ENCODE measurements at regions not wholly inside any gene's neighbourhood (a gene's known extent, or its start where the extent isn't known, plus 50 kb on each side); places are given as distances from the start of the nearest gene placed in this dataset.
A peak's percentile ranks its signal among the peaks of the same experiment; 100 is the strongest.

DNA sequence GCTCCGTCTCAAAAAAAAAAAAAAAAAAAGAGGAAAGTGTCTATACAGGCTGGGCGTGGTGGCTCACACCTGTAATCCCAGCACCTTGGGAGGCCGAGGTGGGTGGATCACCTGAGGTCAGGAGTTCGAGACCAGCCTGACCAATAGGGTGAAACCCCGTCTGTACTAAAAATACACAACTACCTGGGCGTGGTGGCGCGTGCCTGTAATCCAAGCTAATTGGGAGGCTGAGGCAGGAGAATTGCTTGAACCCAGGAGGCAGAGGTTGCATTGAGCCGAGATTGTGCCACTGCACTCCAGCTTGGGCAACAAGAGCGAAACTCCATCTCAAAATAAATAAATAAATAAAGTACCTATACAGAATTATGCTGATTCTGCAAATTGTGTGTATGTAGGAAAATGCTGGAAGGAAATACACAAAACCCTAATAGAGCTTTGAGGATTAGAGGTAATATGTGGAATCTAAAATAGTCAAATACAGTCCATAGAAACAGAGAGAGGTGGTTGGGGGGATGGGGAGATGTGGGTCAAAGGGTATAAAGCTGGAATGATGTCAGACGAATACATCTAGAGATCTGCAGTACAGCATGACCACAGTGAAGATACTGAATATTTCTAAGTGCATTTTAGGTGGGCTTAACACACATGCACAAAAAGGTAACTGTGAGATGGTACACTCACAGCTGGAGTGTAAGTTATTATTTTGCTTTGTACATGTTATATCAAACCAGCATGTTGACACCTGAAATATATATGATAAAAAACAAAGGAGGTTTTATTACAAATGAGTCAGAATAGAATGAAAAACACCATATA, 174.5 kb upstream of the KLF14 start:
- POLR2A ChIA-PET, result no interaction called here
- DNase-seq (ENCODE audit: low read depth, low spot score) (no peak), FAIRE-seq (no peak)
- CTCF ChIA-PET, result interaction anchor here (13.7 kb wide), 1 partner anchor 12 kb away, joined by 160 read pairs; no protein-coding TSS in a partner anchor
- H3K4me3 ChIP-seq (replicated peaks in 1 of 3; ENCODE audit: insufficient read depth in 1 of 3, low read depth in 1 of 3, low read length in 3 of 3), result peak overlapping the region in 1 of 3 experiments; percentile 99
- H3K27me3 ChIP-seq (ENCODE audit: control insufficient read depth in 2 of 2, insufficient read depth in 2 of 2, low read length in 2 of 2), result no peaks in the 10 kb centered on the region
- no peak overlapping the region for H2AFZ ChIP-seq (ENCODE audit: low read depth, low read length)
- H4K20me1 ChIP-seq (replicated peaks; ENCODE audit: control insufficient read depth, extremely low read depth, insufficient read depth, low read length), result no peaks in the 10 kb centered on the region
- peak overlapping the region; percentile 100 for H3K9ac ChIP-seq (replicated peaks; ENCODE audit: extremely low read depth, insufficient read depth, low read length)
- peak overlapping the region; percentile 100 for H3K27ac ChIP-seq (ENCODE audit: insufficient read depth, low read depth, low read length)
- no peaks in the 10 kb centered on the region for H3K9me1 ChIP-seq (replicated peaks; ENCODE audit: control insufficient read depth, extremely low read depth, insufficient read depth, low read length)
- no peaks in the 10 kb centered on the region for H3K9me3 ChIP-seq (replicated peaks; ENCODE audit: control insufficient read depth, insufficient read depth, low read length)
- intact Hi-C loops (cut with micrococcal nuclease), result no loop called here
- dilution Hi-C loops (cut with MboI; ENCODE audit: extremely low pct_ligation_motif_present, low sequenced_read_pairs), result no loop called here
- H3K79me2 ChIP-seq (ENCODE audit: control insufficient read depth, insufficient read depth, low read length), result peaks cover 82% of the 10 kb centered on the region
- no TSS peak for BruUV-seq (replicated peaks)
- H3K36me3 ChIP-seq (ENCODE audit: control insufficient read depth in 2 of 2, extremely low read depth in 1 of 2, insufficient read depth in 2 of 2, low read length in 2 of 2), result peaks cover 0 to 3% of the 10 kb centered on the region in 2 experiments
- peaks cover 51% of the 10 kb centered on the region for H3K4me1 ChIP-seq (ENCODE audit: control insufficient read depth, extremely low read depth, insufficient read depth, low read length)
- H3K4me2 ChIP-seq (ENCODE audit: insufficient read depth, low read length), result peak overlapping the region; percentile 97
- TF ChIP-seq, protein P1, sequence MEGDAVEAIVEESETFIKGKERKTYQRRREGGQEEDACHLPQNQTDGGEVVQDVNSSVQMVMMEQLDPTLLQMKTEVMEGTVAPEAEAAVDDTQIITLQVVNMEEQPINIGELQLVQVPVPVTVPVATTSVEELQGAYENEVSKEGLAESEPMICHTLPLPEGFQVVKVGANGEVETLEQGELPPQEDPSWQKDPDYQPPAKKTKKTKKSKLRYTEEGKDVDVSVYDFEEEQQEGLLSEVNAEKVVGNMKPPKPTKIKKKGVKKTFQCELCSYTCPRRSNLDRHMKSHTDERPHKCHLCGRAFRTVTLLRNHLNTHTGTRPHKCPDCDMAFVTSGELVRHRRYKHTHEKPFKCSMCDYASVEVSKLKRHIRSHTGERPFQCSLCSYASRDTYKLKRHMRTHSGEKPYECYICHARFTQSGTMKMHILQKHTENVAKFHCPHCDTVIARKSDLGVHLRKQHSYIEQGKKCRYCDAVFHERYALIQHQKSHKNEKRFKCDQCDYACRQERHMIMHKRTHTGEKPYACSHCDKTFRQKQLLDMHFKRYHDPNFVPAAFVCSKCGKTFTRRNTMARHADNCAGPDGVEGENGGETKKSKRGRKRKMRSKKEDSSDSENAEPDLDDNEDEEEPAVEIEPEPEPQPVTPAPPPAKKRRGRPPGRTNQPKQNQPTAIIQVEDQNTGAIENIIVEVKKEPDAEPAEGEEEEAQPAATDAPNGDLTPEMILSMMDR (IDR thresholded peaks at IDR 0.05; ENCODE audit: extremely low read depth in 1 of 2, insufficient read depth in 1 of 2, low read depth in 1 of 2, low read length in 2 of 2), result no peak
- TF ChIP-seq FOS (IDR thresholded peaks at IDR 0.05; ENCODE audit: borderline replicate concordance, insufficient read depth, low read length) (no peak), JUN (IDR thresholded peaks at IDR 0.05; ENCODE audit: borderline replicate concordance, insufficient read depth, insufficient read length, low read depth) (no peak), POLR2AphosphoS5 (IDR thresholded peaks at IDR 0.05; ENCODE audit: insufficient read depth, low read depth, low read length) (no peak), POLR2A (IDR thresholded peaks at IDR 0.05; ENCODE audit: low read depth, low read length) (no peak), EZH2 (IDR thresholded peaks at IDR 0.05; ENCODE audit: borderline replicate concordance, low read depth, low read length, severe bottlenecking) (no peak), GATA2 (IDR thresholded peaks at IDR 0.05; ENCODE audit: insufficient read depth, insufficient read length, low read depth, low read length) (no peak), MYC (IDR thresholded peaks at IDR 0.05; ENCODE audit: low read depth, low read length) (no peak)
- TF ChIP-seq, protein P2, sequence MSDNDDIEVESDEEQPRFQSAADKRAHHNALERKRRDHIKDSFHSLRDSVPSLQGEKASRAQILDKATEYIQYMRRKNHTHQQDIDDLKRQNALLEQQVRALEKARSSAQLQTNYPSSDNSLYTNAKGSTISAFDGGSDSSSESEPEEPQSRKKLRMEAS (IDR thresholded peaks at IDR 0.05; ENCODE audit: insufficient read depth, insufficient read length), result no peak
